HepG2 (cell line): ENCODE measurements at regions not wholly inside any gene's neighbourhood (a gene's known extent, or its start where the extent isn't known, plus 50 kb on each side); places are given as distances from the start of the nearest gene placed in this dataset.

Source experiments
- ATAC-seq: fragments of 200-7000 bp; cut with Tn5 transposase; 3 replicates; pipeline ENCODE4 v1.9.1; 2020; ENCODE audit warnings: mild to moderate bottlenecking, moderate library complexity
- BruUV-seq: library from RNA; stranded (reverse); fragments of 400-500 nt; replicated peaks from 2 replicates; lab custom pipeline; 2021; lab: Mats Ljungman, UMichigan
- CTCF ChIA-PET: fragments of 300-600 bp; formaldehyde crosslinking; extraction: SDS; loops from one replicate; lab custom pipeline; 2021; ENCODE audit warnings: low total read pairs, inconsistent platforms, low intra/inter-chr PET ratio; lab: Yijun Ruan, JAX
- POLR2A ChIA-PET: fragments of 350-600 bp; sonication (Branson Sonifier 250); formaldehyde crosslinking; loops from one replicate; lab custom pipeline; 2020; ENCODE audit warnings: antibody characterized with exemption, inconsistent platforms; lab: Yijun Ruan, JAX
- DNase-seq: peaks from one replicate; pipeline ENCODE4 v3.0.0-alpha.2; 2015; ENCODE audit warnings: low spot score
- FAIRE-seq: peaks from 3 replicates; lab custom pipeline; 2011; peaks lifted over from hg19 to GRCh38; lab: Jason Lieb, UNC
- H2AFZ ChIP-seq: one replicate; pipeline ENCODE4 v1.6.1; 2011; ENCODE audit warnings: low read length, inconsistent platforms
- H3K27ac ChIP-seq: fragments of 300-600 bp; 3 replicates; pipeline ENCODE4 v1.8.0; 2011; ENCODE audit warnings: mixed run types, mild to moderate bottlenecking, mixed read lengths, low read length, inconsistent platforms; ENCODE audit not compliant: insufficient read depth; ENCODE audit errors: extremely low read length
- H3K27me3 ChIP-seq, 2 experiments: fragments of 200-600 bp in 1 of 2; 2 replicates in 1 of 2; 3 replicates in 1 of 2; pipeline versions ENCODE4 v1.6.0 to v1.8.0; 2011; ENCODE audit warnings: low read length in 2 of 2, mild to moderate bottlenecking in 2 of 2, moderate library complexity in 2 of 2, inconsistent platforms in 1 of 2; ENCODE audit not compliant: insufficient read depth in 2 of 2, control insufficient read depth in 1 of 2
- H3K36me3 ChIP-seq, 2 experiments: fragments of 200-600 bp in 1 of 2; replicated peaks in 1 of 2; 2 replicates in 1 of 2; 3 replicates in 1 of 2; pipeline versions ENCODE4 v1.5.1 to v1.8.0; 2011; ENCODE audit warnings: low read length in 2 of 2, inconsistent platforms in 1 of 2; ENCODE audit not compliant: insufficient read depth in 2 of 2, control insufficient read depth in 1 of 2
- H3K4me1 ChIP-seq: 2 replicates; pipeline ENCODE4 v1.5.1; 2012; ENCODE audit warnings: low read length, inconsistent platforms; ENCODE audit not compliant: insufficient read depth
- H3K4me2 ChIP-seq: 2 replicates; pipeline ENCODE4 v1.6.0; 2011; ENCODE audit warnings: low read depth, low read length, inconsistent platforms
- H3K4me3 ChIP-seq, 3 experiments: fragments of 200-600 bp in 1 of 3; sonication (generic), shearing (Covaris generic) in 1 of 3; replicated peaks in 1 of 3; 2 replicates each; pipeline ENCODE4 v1.5.1; 2011 to 2016; ENCODE audit warnings: low read length in 3 of 3, inconsistent platforms in 2 of 3, low read depth in 2 of 3, mild to moderate bottlenecking in 2 of 3, control low read depth in 1 of 3, mixed read lengths in 1 of 3; ENCODE audit not compliant: insufficient read depth in 1 of 3
- H3K79me2 ChIP-seq: one replicate; pipeline ENCODE4 v1.6.1; 2011; ENCODE audit warnings: low read length, inconsistent platforms; ENCODE audit not compliant: insufficient read depth
- H3K9ac ChIP-seq: 2 replicates; pipeline ENCODE4 v1.6.0; 2011; ENCODE audit warnings: mild to moderate bottlenecking, low read depth, low read length, inconsistent platforms; ENCODE audit not compliant: insufficient read depth
- H3K9me3 ChIP-seq: 2 replicates; pipeline ENCODE4 v1.5.1; 2012; ENCODE audit warnings: mild to moderate bottlenecking, low read length
- H4K20me1 ChIP-seq: 2 replicates; pipeline ENCODE4 v1.6.0; 2011; ENCODE audit warnings: inconsistent platforms, mild to moderate bottlenecking, low read length, moderate library complexity; ENCODE audit not compliant: insufficient read depth
- ARHGAP35 ChIP-seq: sonication (generic); formaldehyde crosslinking; IDR thresholded peaks from 2 replicates; pipeline ENCODE4 v1.9.0; 2022; ENCODE audit warnings: mild to moderate bottlenecking, inconsistent platforms, moderate library complexity, missing genetic modification reagents, borderline replicate concordance
- ATF1 ChIP-seq: IDR thresholded peaks from 2 replicates; pipeline ENCODE4 v1.6.1; 2016; ENCODE audit warnings: mild to moderate bottlenecking, control low read depth
- ERF ChIP-seq: IDR thresholded peaks from 2 replicates; pipeline ENCODE4 v1.6.1; 2018; ENCODE audit warnings: missing biosample characterization, missing genetic modification reagents
- KAT8 ChIP-seq: IDR thresholded peaks from 2 replicates; pipeline ENCODE4 v1.6.1; 2016; ENCODE audit warnings: missing genetic modification reagents, missing compliant biosample characterization
- KDM5B ChIP-seq: sonication (generic); formaldehyde crosslinking; IDR thresholded peaks from 2 replicates; pipeline ENCODE4 v1.4.0; 2020; ENCODE audit warnings: missing genetic modification reagents, mild to moderate bottlenecking, borderline replicate concordance
- TRIM22 ChIP-seq: fragments of 450-650 bp; IDR thresholded peaks from 2 replicates; pipeline ENCODE4 v1.6.1; 2017
- ZFAT ChIP-seq: sonication (generic); formaldehyde crosslinking; conservative IDR thresholded peaks from 2 replicates; pipeline ENCODE4 v1.8.1; 2023; ENCODE audit warnings: missing genetic modification reagents, inconsistent platforms
- ZNF274 ChIP-seq: sonication (generic); formaldehyde crosslinking; IDR thresholded peaks from 2 replicates; pipeline ENCODE4 v1.5.1; 2020; ENCODE audit warnings: mild to moderate bottlenecking, missing genetic modification reagents
- WGBS: methylation state at CpG from one replicate; pipeline ENCODE4 v1.1.6; 2017; ENCODE audit warnings: low lambda C conversion rate; 5-methylcytosine and 5-hydroxymethylcytosine counted together
- in situ Hi-C: cut with HindIII; loops from 2 replicates; pipeline ENCODE4 v1.10.0; 2017; ENCODE audit warnings: low pct_unique_long_range_greater_than_20kb; ENCODE audit not compliant: extremely low pct_ligation_motif_present
- intact Hi-C: fragments of 100-400 bp; cut with micrococcal nuclease; formaldehyde crosslinking; loops from one replicate; pipeline ENCODE4 v1.10.0; 2022; ENCODE audit not compliant: unreplicated experiment
- TF ChIP-seq, protein P1 (sequence below): sonication (generic); formaldehyde crosslinking; IDR thresholded peaks from 2 replicates; pipeline ENCODE4 v1.5.0; 2020; ENCODE audit warnings: missing genetic modification reagents, mild to moderate bottlenecking, borderline replicate concordance

DNA sequence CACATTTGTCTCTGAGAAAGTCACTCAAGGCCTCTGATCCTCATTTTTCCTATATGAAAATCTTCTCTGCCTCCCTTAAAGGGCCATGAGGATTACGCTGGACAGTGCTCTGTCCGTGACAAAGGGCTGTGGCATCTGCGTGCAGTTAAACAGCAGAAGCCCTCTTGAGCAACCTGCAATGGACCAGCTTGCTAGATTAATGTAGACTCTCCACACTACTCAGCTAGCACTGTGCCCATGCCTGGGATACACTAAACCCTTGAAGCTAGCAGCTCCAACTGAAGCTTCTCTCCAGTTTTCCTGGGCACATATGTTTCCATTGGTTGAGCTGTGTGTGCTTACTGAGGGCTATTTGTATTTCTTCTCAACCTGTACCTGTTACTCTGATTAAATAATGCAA lies 303.8 kb downstream of the RPLP1 start (continued):
- no peak for TF ChIP-seq KAT8 (CRISPR knock-in tag)
- TF ChIP-seq, protein P1, sequence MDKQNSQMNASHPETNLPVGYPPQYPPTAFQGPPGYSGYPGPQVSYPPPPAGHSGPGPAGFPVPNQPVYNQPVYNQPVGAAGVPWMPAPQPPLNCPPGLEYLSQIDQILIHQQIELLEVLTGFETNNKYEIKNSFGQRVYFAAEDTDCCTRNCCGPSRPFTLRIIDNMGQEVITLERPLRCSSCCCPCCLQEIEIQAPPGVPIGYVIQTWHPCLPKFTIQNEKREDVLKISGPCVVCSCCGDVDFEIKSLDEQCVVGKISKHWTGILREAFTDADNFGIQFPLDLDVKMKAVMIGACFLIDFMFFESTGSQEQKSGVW: no peak

DNA sequence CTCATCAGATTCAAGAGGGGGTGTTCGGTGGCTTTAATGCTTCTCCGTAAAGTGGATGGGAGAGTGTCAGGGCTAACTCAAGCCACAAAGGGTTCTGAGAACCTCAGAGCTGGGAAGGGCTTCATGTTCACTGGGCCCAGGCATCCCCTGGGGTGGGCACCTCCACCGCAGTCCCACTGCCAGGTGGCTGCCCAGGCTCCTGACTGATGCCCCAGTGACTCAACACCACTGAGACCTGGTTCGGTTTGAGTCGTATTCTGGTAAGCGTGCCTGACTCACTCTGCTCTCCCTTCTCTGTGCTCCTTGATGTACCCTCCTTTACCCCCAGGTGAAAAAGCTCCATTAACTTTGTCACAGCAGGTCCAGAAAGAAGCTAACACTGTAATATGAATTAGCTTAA lies 304.6 kb downstream of the RPLP1 start:
- Histone ChIP-seq H3K27ac (no peak overlapping the region), H3K9ac (no peak overlapping the region), H4K20me1 (no peaks in the 10 kb centered on the region), H3K27me3 (peaks cover 0 to 1% of the 10 kb centered on the region in 2 experiments; a peak in 2 of 5 replicates), H3K36me3 (no peaks in the 10 kb centered on the region), H2AFZ (no peak overlapping the region), H3K9me3 (0 out of 2 replicates have a peak, but pooled peaks cover 10% of the 10 kb centered on the region), H3K4me1 (no peaks in the 10 kb centered on the region), H3K79me2 (no peaks in the 10 kb centered on the region), H3K4me3 (no peak overlapping the region), H3K4me2 (no peak overlapping the region)
- POLR2A ChIA-PET: no interaction called here
- CTCF ChIA-PET: no interaction called here
- FAIRE-seq (no peak), ATAC-seq (no peak), DNase-seq (no peak)
- in situ Hi-C loops (no loop called here), intact Hi-C loops (no loop called here)
- BruUV-seq: no TSS peak
- 100% methylated on average over 1 of the region's 6 CpGs for WGBS
- TF ChIP-seq ARHGAP35 (CRISPR knock-in tag) (no peak), ATF1 (no peak), KDM5B (no peak), TRIM22 (no peak), ZFAT (CRISPR knock-in tag) (no peak), ZNF274 (CRISPR knock-in tag) (no peak), ERF (no peak)
